ENCODE measurements at regions not wholly inside any gene's neighbourhood (a gene's known extent, or its start where the extent isn't known, plus 50 kb on each side); places are given as distances from the start of the nearest gene placed in this dataset.

DNA sequence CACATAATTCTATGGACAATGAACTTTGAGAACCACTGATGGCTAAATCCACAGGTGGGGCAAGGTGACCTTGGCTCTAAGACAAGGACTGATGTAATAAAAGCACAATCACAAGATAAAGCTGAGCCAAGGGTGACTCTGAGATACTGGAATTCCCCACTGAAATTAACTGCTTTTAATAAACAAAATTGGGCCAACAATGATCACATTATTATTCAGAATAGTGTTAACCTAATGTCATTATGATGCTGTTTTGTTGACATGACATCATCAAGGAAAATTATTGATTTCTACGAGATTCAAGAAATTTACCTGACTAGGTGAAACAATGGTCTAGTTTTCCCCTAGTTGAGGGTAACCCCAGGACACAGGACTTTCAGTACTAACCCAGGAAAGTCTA, 273.7 kb upstream of the NFIA start:
- H3K79me2 ChIP-seq (ENCODE audit: control insufficient read depth in 1 of 2, insufficient read depth in 2 of 2, low read length in 2 of 2) = no peaks in the 10 kb centered on the region
- H2AK5ac ChIP-seq (ENCODE audit: low read depth, low read length) = no peak overlapping the region
- no peak overlapping the region for H3K18ac ChIP-seq (ENCODE audit: extremely low read depth, low read length)
- no peak overlapping the region for H4K8ac ChIP-seq (ENCODE audit: extremely low read depth, insufficient read depth, low read length)
- H3K4me3 ChIP-seq (ENCODE audit: extremely low read depth in 1 of 4, insufficient read depth in 2 of 4, low read depth in 3 of 4, low read length in 4 of 4) = no peak overlapping the region
- H3K23me2 ChIP-seq (ENCODE audit: low read depth, low read length) = no peaks in the 10 kb centered on the region
- no peaks in the 10 kb centered on the region for H3K4me1 ChIP-seq (replicated peaks in 1 of 4; ENCODE audit: control insufficient read depth in 3 of 4, insufficient read depth in 4 of 4, low read length in 3 of 4)
- no peak overlapping the region for H2BK12ac ChIP-seq (ENCODE audit: low read depth, low read length)
- no peaks in the 10 kb centered on the region for H3K79me1 ChIP-seq (ENCODE audit: low read depth, low read length)
- H3K4me2 ChIP-seq (ENCODE audit: insufficient read depth in 1 of 2, low read depth in 2 of 2, low read length in 2 of 2) = no peak overlapping the region
- no peaks in the 10 kb centered on the region for H3K9me3 ChIP-seq (ENCODE audit: insufficient read depth in 2 of 2, low read depth in 1 of 2, low read length in 1 of 2)
- H3K9ac ChIP-seq (replicated peaks in 1 of 4; ENCODE audit: extremely low read depth in 1 of 4, low read depth in 3 of 4, low read length in 3 of 4) = no peak overlapping the region
- POLR2A ChIA-PET (ENCODE audit: partially characterized antibody) = interaction anchor here (1.1 kb wide), 1 partner anchor 10 kb away, joined by 3 read pairs; no protein-coding TSS in a partner anchor
- H3K14ac ChIP-seq (ENCODE audit: insufficient read length) = no peak overlapping the region
- no peak for DNase-seq (ENCODE audit: low read depth in 1 of 2, low spot score in 2 of 2)
- no peak for FAIRE-seq
- no peak overlapping the region for H2BK5ac ChIP-seq (ENCODE audit: low read depth, low read length)
- CTCF ChIA-PET (ENCODE audit: partially characterized antibody) = interaction anchor here (0.8 to 1.1 kb wide), 2 partner anchors 10 to 527 kb away, joined by 3 read pairs; no protein-coding TSS in a partner anchor
- no peak overlapping the region for H2BK20ac ChIP-seq (ENCODE audit: low read length)
- WGBS, 2 experiments (ENCODE audit: extremely low coverage in 1 of 2, insufficient coverage in 1 of 2, insufficient read length in 1 of 2, insufficient replicate concordance in 2 of 2, low coverage in 1 of 2, low lambda C conversion rate in 2 of 2, missing lambda C conversion rate in 1 of 2) = 91% methylated on average over 1 of the region's 1 CpG; no CpG with 5 or more reads in 1 of the 2 experiments
- H2BK120ac ChIP-seq (replicated peaks; ENCODE audit: low read depth, low read length) = no peak overlapping the region
- no peak for TF ChIP-seq USF2 (IDR thresholded peaks at IDR 0.05; ENCODE audit: low read length)
- TF ChIP-seq ATF2 (IDR thresholded peaks at IDR 0.05; ENCODE audit: low read length) = no peak
- H3K27me3 ChIP-seq (replicated peaks in 1 of 4; ENCODE audit: control insufficient read depth in 3 of 4, extremely low read depth in 1 of 4, insufficient read depth in 3 of 4, low read length in 3 of 4) = no peaks in the 10 kb centered on the region
- no peak overlapping the region for H3K4ac ChIP-seq (replicated peaks; ENCODE audit: insufficient read length, low read depth, low read length)
- H4K5ac ChIP-seq (ENCODE audit: insufficient read length, low read depth, low read length) = no peak overlapping the region
- no peak overlapping the region for H2AFZ ChIP-seq (ENCODE audit: low read length)
- H3K23ac ChIP-seq (ENCODE audit: insufficient read length) = no peak overlapping the region
- H3K56ac ChIP-seq (replicated peaks; ENCODE audit: insufficient read length, low read depth, low read length) = no peak overlapping the region
- no peak overlapping the region for H3K27ac ChIP-seq (ENCODE audit: low read depth, low read length)
- no peaks in the 10 kb centered on the region for H4K20me1 ChIP-seq (replicated peaks in 1 of 2; ENCODE audit: control insufficient read depth in 1 of 2, insufficient read depth in 2 of 2, low read length in 2 of 2)
- no peak overlapping the region for H2BK15ac ChIP-seq (ENCODE audit: low read length)
- H4K91ac ChIP-seq (replicated peaks; ENCODE audit: insufficient read length, low read length) = no peak overlapping the region
- H3K36me3 ChIP-seq (ENCODE audit: control insufficient read depth in 2 of 4, insufficient read depth in 4 of 4, low read length in 3 of 4) = no peaks in the 10 kb centered on the region
